Thyroid gland (tissue), 4 donors: ENCODE measurements at regions not wholly inside any gene's neighbourhood (a gene's known extent, or its start where the extent isn't known, plus 50 kb on each side); places are given as distances from the start of the nearest gene placed in this dataset.

ENCODE experiments used
- CTCF ChIP-seq, 6 experiments: fragments of 200-600 bp in 3 of 6; fragments of 450-650 bp in 3 of 6; sonication (generic) in 3 of 6; IDR thresholded peaks; one replicate each; pipeline ENCODE4 v1.5.1; 2016 to 2019; ENCODE audit warnings: antibody characterized with exemption in 6 of 6, mild to moderate bottlenecking in 2 of 6, inconsistent platforms in 1 of 6, moderate library complexity in 1 of 6
- POLR2A ChIP-seq, 2 donors: fragments of 450-650 bp; IDR thresholded peaks; one replicate each; pipeline ENCODE4 v1.6.1; 2017; ENCODE audit warnings: antibody characterized with exemption in 2 of 2, mild to moderate bottlenecking in 2 of 2, moderate library complexity in 1 of 2

- TF ChIP-seq CTCF (IDR thresholded peaks at IDR 0.05) (no peak), POLR2A (IDR thresholded peaks at IDR 0.05) (no peak)
Observed at GRCh38 chr6:89024456-89024855, 56.1 kb upstream of the PNRC1 start.
